OCI-LY7 (cell line): ENCODE measurements at regions not wholly inside any gene's neighbourhood (a gene's known extent, or its start where the extent isn't known, plus 50 kb on each side); places are given as distances from the start of the nearest gene placed in this dataset.

Experiments used
- EZH2phosphoT487 ChIP-seq: fragments of 200-600 bp; sonication (generic); IDR thresholded peaks from 2 replicates; pipeline ENCODE4 v1.6.1; 2018; ENCODE audit warnings: low read depth, borderline replicate concordance, mild to moderate bottlenecking, mixed run types, antibody characterized with exemption, low read length, moderate library complexity, mixed read lengths
- TF ChIP-seq, protein P1 (sequence below): fragments of 200-600 bp; sonication (generic); conservative IDR thresholded peaks from 2 replicates; pipeline ENCODE4 v1.5.1; 2014; ENCODE audit warnings: mild to moderate bottlenecking, antibody characterized with exemption, low read length, moderate library complexity, mixed read lengths

DNA sequence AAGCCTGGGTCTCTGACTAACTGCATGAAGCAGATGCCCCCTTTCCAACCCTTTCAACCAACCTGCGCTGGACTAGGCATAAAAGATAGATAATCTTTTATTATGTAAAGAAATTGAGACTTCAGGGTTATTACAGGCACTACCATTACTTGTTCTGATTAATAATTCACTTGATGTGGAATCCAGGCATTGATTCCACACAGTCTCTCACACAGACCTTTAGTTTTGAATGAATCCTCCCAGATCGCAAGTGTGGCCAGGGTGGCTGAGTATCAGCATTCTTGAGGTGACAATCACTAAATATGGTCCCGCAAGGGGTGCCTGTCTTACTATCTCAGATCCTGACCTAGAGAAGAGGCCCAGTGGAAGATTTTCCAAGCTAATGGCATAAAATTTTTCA lies 368.9 kb upstream of the ONECUT1 start:
- TF ChIP-seq, protein P1, sequence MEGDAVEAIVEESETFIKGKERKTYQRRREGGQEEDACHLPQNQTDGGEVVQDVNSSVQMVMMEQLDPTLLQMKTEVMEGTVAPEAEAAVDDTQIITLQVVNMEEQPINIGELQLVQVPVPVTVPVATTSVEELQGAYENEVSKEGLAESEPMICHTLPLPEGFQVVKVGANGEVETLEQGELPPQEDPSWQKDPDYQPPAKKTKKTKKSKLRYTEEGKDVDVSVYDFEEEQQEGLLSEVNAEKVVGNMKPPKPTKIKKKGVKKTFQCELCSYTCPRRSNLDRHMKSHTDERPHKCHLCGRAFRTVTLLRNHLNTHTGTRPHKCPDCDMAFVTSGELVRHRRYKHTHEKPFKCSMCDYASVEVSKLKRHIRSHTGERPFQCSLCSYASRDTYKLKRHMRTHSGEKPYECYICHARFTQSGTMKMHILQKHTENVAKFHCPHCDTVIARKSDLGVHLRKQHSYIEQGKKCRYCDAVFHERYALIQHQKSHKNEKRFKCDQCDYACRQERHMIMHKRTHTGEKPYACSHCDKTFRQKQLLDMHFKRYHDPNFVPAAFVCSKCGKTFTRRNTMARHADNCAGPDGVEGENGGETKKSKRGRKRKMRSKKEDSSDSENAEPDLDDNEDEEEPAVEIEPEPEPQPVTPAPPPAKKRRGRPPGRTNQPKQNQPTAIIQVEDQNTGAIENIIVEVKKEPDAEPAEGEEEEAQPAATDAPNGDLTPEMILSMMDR, result no peak
- no peak for TF ChIP-seq EZH2phosphoT487
